OCI-LY1 (cell line): ENCODE measurements at regions not wholly inside any gene's neighbourhood (a gene's known extent, or its start where the extent isn't known, plus 50 kb on each side); places are given as distances from the start of the nearest gene placed in this dataset.

Experiments
- CTCF ChIP-seq: fragments of 200-600 bp; sonication (generic), shearing (Covaris generic); IDR thresholded peaks from 2 replicates; pipeline ENCODE4 v1.5.1; 2017; ENCODE audit warnings: mild to moderate bottlenecking, antibody characterized with exemption, low read length, moderate library complexity, mixed read lengths
- EZH2 ChIP-seq: fragments of 200-600 bp; sonication (generic), shearing (Covaris generic); IDR thresholded peaks from 2 replicates; pipeline ENCODE4 v1.8.0; 2017; ENCODE audit warnings: borderline replicate concordance, mixed run types, mild to moderate bottlenecking, antibody characterized with exemption, low read length, moderate library complexity, mixed read lengths

GRCh38 chr2:188201639-188202038, 90.0 kb upstream of the GULP1 start:
- TF ChIP-seq CTCF (no peak), EZH2 (no peak)
